ENCODE measurements at regions not wholly inside any gene's neighbourhood (a gene's known extent, or its start where the extent isn't known, plus 50 kb on each side); places are given as distances from the start of the nearest gene placed in this dataset.

DNA sequence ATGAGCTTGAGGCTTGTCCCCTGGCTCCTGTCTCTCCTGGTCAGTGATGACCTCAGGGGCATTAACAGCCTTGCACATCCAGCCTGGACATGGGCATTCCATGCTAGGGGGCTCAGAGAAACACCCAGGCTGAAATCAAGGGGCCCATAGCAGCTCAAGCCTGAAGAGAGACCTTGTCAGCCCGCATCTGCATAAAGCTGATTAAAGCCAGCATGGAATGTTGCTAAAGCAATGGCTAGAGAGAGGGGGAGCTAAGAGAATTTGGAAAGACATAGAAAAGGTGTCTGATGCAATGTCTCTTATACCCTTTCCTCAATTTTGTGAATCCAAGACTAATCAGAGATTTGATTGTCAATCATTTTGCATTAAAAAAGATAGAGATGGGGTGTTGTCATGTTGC is 51.4 kb upstream of the WSCD1 start:
- ATAC-seq: no peak
- Histone ChIP-seq H3K4me3 (ENCODE audit: low read length) (no peak overlapping the region), H3K9me3 (ENCODE audit: control insufficient read depth, low read length) (no peaks in the 10 kb centered on the region), H3K27ac (ENCODE audit: low read length) (no peak overlapping the region), H3K27me3 (ENCODE audit: control insufficient read depth, insufficient read depth) (no peaks in the 10 kb centered on the region), H3K4me1 (ENCODE audit: control insufficient read depth, insufficient read depth, low read length) (no peaks in the 10 kb centered on the region)
- no peak for DNase-seq
- intact Hi-C loops (cut with DNase I): no loop called here
- WGBS: 48% methylated on average over 1 of the region's 1 CpG

DNA sequence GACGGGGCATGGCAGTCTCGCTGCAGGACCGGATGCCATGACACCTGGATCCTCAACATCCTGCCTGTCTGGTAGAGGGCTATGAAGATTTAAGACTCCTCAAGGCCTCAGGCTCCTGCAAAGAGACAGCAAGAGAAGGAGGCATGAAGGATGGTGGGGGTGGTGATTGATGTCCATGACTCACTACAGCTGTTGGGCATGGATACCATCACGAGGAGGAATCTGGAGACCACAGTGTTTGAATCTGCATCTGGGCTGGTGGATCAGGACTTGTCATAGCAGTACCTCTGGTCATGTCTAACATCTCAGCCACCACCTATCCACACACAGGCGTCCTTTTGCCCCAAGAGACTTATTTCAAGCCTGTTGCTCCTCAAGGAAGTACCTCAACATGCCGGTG is 50.2 kb upstream of the WSCD1 start:
- Histone ChIP-seq H3K4me3 (ENCODE audit: low read length) (no peak overlapping the region), H3K9me3 (ENCODE audit: control insufficient read depth, low read length) (no peaks in the 10 kb centered on the region), H3K27me3 (ENCODE audit: control insufficient read depth, insufficient read depth) (no peaks in the 10 kb centered on the region), H3K27ac (ENCODE audit: low read length) (no peak overlapping the region), H3K4me1 (ENCODE audit: control insufficient read depth, insufficient read depth, low read length) (no peaks in the 10 kb centered on the region)
- WGBS: 81% methylated on average over 6 of the region's 6 CpGs
- no peak for DNase-seq
- intact Hi-C loops (cut with DNase I): no loop called here
- ATAC-seq: no peak

- no peaks in the 10 kb centered on the region for H3K27me3 ChIP-seq (ENCODE audit: control insufficient read depth, insufficient read depth)
- intact Hi-C loops (cut with DNase I): no loop called here
- no peak for ATAC-seq
Observed at GRCh38 chr17:6020376-6021010, 49.7 kb upstream of the WSCD1 start.

More at GRCh38 chr17:6020376-6021010, 49.7 kb upstream of the WSCD1 start:
- H3K9me3 ChIP-seq (ENCODE audit: control insufficient read depth, low read length): no peaks in the 10 kb centered on the region
- H3K27ac ChIP-seq (ENCODE audit: low read length): no peak overlapping the region
- WGBS: 64% methylated on average over 3 of the region's 3 CpGs
- no peak overlapping the region for H3K4me3 ChIP-seq (ENCODE audit: low read length)
- no peaks in the 10 kb centered on the region for H3K4me1 ChIP-seq (ENCODE audit: control insufficient read depth, insufficient read depth, low read length)
- DNase-seq: no peak
